Activated naive CD8-positive, alpha-beta T cell treated with anti-CD3 and anti-CD28 coated beads, Interleukin-2, amount 50 U/mL, for 24 hours (primary cell): ENCODE measurements at regions not wholly inside any gene's neighbourhood (a gene's known extent, or its start where the extent isn't known, plus 50 kb on each side); places are given as distances from the start of the nearest gene placed in this dataset.
A peak's percentile ranks its signal among the peaks of the same experiment; 100 is the strongest.
"Not testable (repeated sequence)": the region's sequence is repeated elsewhere in the genome, so short reads cannot be mapped to it uniquely, and the experiment has no call there.

ENCODE experiments used
- ATAC-seq: fragments of 150-1000 bp; cut with Tn5 transposase; one replicate; pipeline ENCODE4 v1.10.0; 2021
- DNase-seq: peaks from one replicate; pipeline ENCODE4 v3.0.0; 2021
- H3K27ac Mint-ChIP-seq: one replicate; pipeline ENCODE4 v1.8.0; 2021; ENCODE audit warnings: mild to moderate bottlenecking, mixed read lengths
- H3K27me3 Mint-ChIP-seq: one replicate; pipeline ENCODE4 v1.8.0; 2021; ENCODE audit warnings: mixed read lengths
- H3K36me3 Mint-ChIP-seq: one replicate; pipeline ENCODE4 v1.8.0; 2021; ENCODE audit warnings: low read depth, mixed read lengths
- H3K4me1 Mint-ChIP-seq: one replicate; pipeline ENCODE4 v1.8.0; 2021; ENCODE audit warnings: mixed read lengths
- H3K4me3 Mint-ChIP-seq: one replicate; pipeline ENCODE4 v1.8.0; 2021; ENCODE audit warnings: mild to moderate bottlenecking, moderate library complexity, mixed read lengths
- H3K9me3 Mint-ChIP-seq: one replicate; pipeline ENCODE4 v1.8.0; 2021; ENCODE audit warnings: mixed read lengths

- Mint-ChIP-seq H3K27me3 (no peaks in the 10 kb centered on the region), H3K36me3 (no peaks in the 10 kb centered on the region), H3K27ac (no peak overlapping the region), H3K4me1 (no peaks in the 10 kb centered on the region), H3K9me3 (no peaks in the 10 kb centered on the region), H3K4me3 (no peak overlapping the region)
- ATAC-seq (no peak), DNase-seq (no peak)
These were observed 166.1 kb upstream of the MOCS2 start for GRCh38 chr5:53275666-53276065.

- H3K4me1 Mint-ChIP-seq: no peaks in the 10 kb centered on the region
- H3K4me3 Mint-ChIP-seq: no peak overlapping the region
- ATAC-seq (no peak), DNase-seq (no peak)
- H3K27me3 Mint-ChIP-seq: no peaks in the 10 kb centered on the region
- no peaks in the 10 kb centered on the region for H3K9me3 Mint-ChIP-seq
- H3K27ac Mint-ChIP-seq: no peak overlapping the region
- no peaks in the 10 kb centered on the region for H3K36me3 Mint-ChIP-seq
These were observed 167.3 kb upstream of the MOCS2 start for GRCh38 chr5:53276825-53277224.

GRCh38 chr5:53277491-53277890 is 167.9 kb upstream of the MOCS2 start:
- no peaks in the 10 kb centered on the region for H3K36me3 Mint-ChIP-seq
- no peaks in the 10 kb centered on the region for H3K4me1 Mint-ChIP-seq
- no peaks in the 10 kb centered on the region for H3K27me3 Mint-ChIP-seq
- no peak overlapping the region for H3K4me3 Mint-ChIP-seq
- DNase-seq (no peak), ATAC-seq (no peak)
- no peaks in the 10 kb centered on the region for H3K9me3 Mint-ChIP-seq
- H3K27ac Mint-ChIP-seq: no peak overlapping the region

GRCh38 chr5:53287573-53287972 is 178.0 kb upstream of the MOCS2 start:
- Mint-ChIP-seq H3K27ac (no peak overlapping the region), H3K27me3 (peaks cover 5% of the 10 kb centered on the region), H3K36me3 (no peaks in the 10 kb centered on the region), H3K4me1 (no peaks in the 10 kb centered on the region), H3K4me3 (no peak overlapping the region), H3K9me3 (peaks cover 14% of the 10 kb centered on the region)
- ATAC-seq: no peak
- DNase-seq: no peak

- DNase-seq: no peak
- Mint-ChIP-seq H3K27ac (no peak overlapping the region), H3K4me3 (no peak overlapping the region), H3K36me3 (no peaks in the 10 kb centered on the region), H3K27me3 (peaks cover 5% of the 10 kb centered on the region), H3K9me3 (peaks cover 11% of the 10 kb centered on the region), H3K4me1 (no peaks in the 10 kb centered on the region)
- ATAC-seq: no peak
These were observed 179.0 kb upstream of the MOCS2 start for GRCh38 chr5:53288511-53288910.

- Mint-ChIP-seq H3K9me3 (peaks cover 10% of the 10 kb centered on the region), H3K4me3 (no peak overlapping the region), H3K4me1 (no peaks in the 10 kb centered on the region), H3K27me3 (peaks cover 6% of the 10 kb centered on the region), H3K27ac (no peak overlapping the region), H3K36me3 (no peaks in the 10 kb centered on the region)
- ATAC-seq (no peak), DNase-seq (no peak)
These were observed 181.5 kb upstream of the MOCS2 start for GRCh38 chr5:53291047-53291446.

GRCh38 chr5:53291528-53291927 is 182.0 kb upstream of the MOCS2 start:
- H3K9me3 Mint-ChIP-seq: peaks cover 10% of the 10 kb centered on the region
- peaks cover 6% of the 10 kb centered on the region for H3K27me3 Mint-ChIP-seq
- H3K27ac Mint-ChIP-seq: no peak overlapping the region
- no peak for ATAC-seq
- no peaks in the 10 kb centered on the region for H3K36me3 Mint-ChIP-seq
- H3K4me1 Mint-ChIP-seq: no peaks in the 10 kb centered on the region
- no peak overlapping the region for H3K4me3 Mint-ChIP-seq
- DNase-seq: no peak

- Mint-ChIP-seq H3K4me3 (no peak overlapping the region), H3K27me3 (peaks cover 8% of the 10 kb centered on the region), H3K4me1 (peaks cover 19% of the 10 kb centered on the region), H3K36me3 (no peaks in the 10 kb centered on the region), H3K9me3 (peaks cover 16% of the 10 kb centered on the region), H3K27ac (no peak overlapping the region)
- ATAC-seq (peak; percentile 18), DNase-seq (no peak)
These were observed 181.6 kb upstream of the FST start for GRCh38 chr5:53298841-53299240.

- ATAC-seq (no peak), DNase-seq (no peak)
- Mint-ChIP-seq H3K36me3 (no peaks in the 10 kb centered on the region), H3K27ac (no peak overlapping the region), H3K9me3 (peaks cover 17% of the 10 kb centered on the region), H3K27me3 (peaks cover 6% of the 10 kb centered on the region), H3K4me3 (no peak overlapping the region), H3K4me1 (peaks cover 20% of the 10 kb centered on the region)
These were observed 177.9 kb upstream of the FST start for GRCh38 chr5:53302529-53302928.

GRCh38 chr5:53303105-53303504 is 177.3 kb upstream of the FST start:
- no peaks in the 10 kb centered on the region for H3K36me3 Mint-ChIP-seq
- peaks cover 6% of the 10 kb centered on the region for H3K27me3 Mint-ChIP-seq
- peak overlapping the region; percentile 19 for H3K27ac Mint-ChIP-seq
- no peak for DNase-seq
- ATAC-seq: peak; percentile 91
- H3K9me3 Mint-ChIP-seq: peaks cover 17% of the 10 kb centered on the region
- peaks cover 20% of the 10 kb centered on the region for H3K4me1 Mint-ChIP-seq
- H3K4me3 Mint-ChIP-seq: no peak overlapping the region

GRCh38 chr5:53305316-53305715 is 175.1 kb upstream of the FST start:
- H3K27ac Mint-ChIP-seq, ATAC-seq: not testable (repeated sequence)

GRCh38 chr5:53309653-53310052 is 170.8 kb upstream of the FST start:
- Mint-ChIP-seq H3K9me3 (peaks cover 8% of the 10 kb centered on the region), H3K27ac (no peak overlapping the region), H3K27me3 (no peaks in the 10 kb centered on the region), H3K4me3 (no peak overlapping the region), H3K36me3 (no peaks in the 10 kb centered on the region), H3K4me1 (no peaks in the 10 kb centered on the region)
- DNase-seq: no peak
- no peak for ATAC-seq

More at GRCh38 chr5:53305316-53305715, 175.1 kb upstream of the FST start:
- H3K27me3 Mint-ChIP-seq, H3K36me3 Mint-ChIP-seq, H3K4me3 Mint-ChIP-seq, DNase-seq: not testable (repeated sequence)
- peaks cover 15% of the 10 kb centered on the region for H3K4me1 Mint-ChIP-seq
- H3K9me3 Mint-ChIP-seq: peaks cover 25% of the 10 kb centered on the region

- H3K36me3 Mint-ChIP-seq: no peaks in the 10 kb centered on the region
- ATAC-seq (no peak), DNase-seq (no peak)
- no peak overlapping the region for H3K4me3 Mint-ChIP-seq
- no peaks in the 10 kb centered on the region for H3K4me1 Mint-ChIP-seq
- H3K9me3 Mint-ChIP-seq: peaks cover 18% of the 10 kb centered on the region
- no peaks in the 10 kb centered on the region for H3K27me3 Mint-ChIP-seq
- H3K27ac Mint-ChIP-seq: no peak overlapping the region
These were observed 168.7 kb upstream of the FST start for GRCh38 chr5:53311681-53312080.

GRCh38 chr5:53313145-53313544 is 167.3 kb upstream of the FST start:
- H3K27ac Mint-ChIP-seq: no peak overlapping the region
- no peaks in the 10 kb centered on the region for H3K36me3 Mint-ChIP-seq
- H3K9me3 Mint-ChIP-seq: peaks cover 18% of the 10 kb centered on the region
- ATAC-seq: no peak
- DNase-seq: no peak
- H3K4me3 Mint-ChIP-seq: no peak overlapping the region
- no peaks in the 10 kb centered on the region for H3K27me3 Mint-ChIP-seq
- no peaks in the 10 kb centered on the region for H3K4me1 Mint-ChIP-seq

GRCh38 chr5:53318303-53318702 is 162.1 kb upstream of the FST start:
- Mint-ChIP-seq H3K27ac (no peak overlapping the region), H3K27me3 (peaks cover 2% of the 10 kb centered on the region), H3K4me1 (no peaks in the 10 kb centered on the region), H3K9me3 (peaks cover 10% of the 10 kb centered on the region), H3K4me3 (no peak overlapping the region), H3K36me3 (no peaks in the 10 kb centered on the region)
- ATAC-seq: no peak
- DNase-seq: no peak

GRCh38 chr5:53319315-53319714 is 161.1 kb upstream of the FST start:
- Mint-ChIP-seq H3K36me3 (no peaks in the 10 kb centered on the region), H3K4me1 (no peaks in the 10 kb centered on the region), H3K4me3 (no peak overlapping the region), H3K27ac (no peak overlapping the region), H3K9me3 (peaks cover 10% of the 10 kb centered on the region), H3K27me3 (peaks cover 2% of the 10 kb centered on the region)
- DNase-seq (no peak), ATAC-seq (no peak)
